ENCODE measurements at regions not wholly inside any gene's neighbourhood (a gene's known extent, or its start where the extent isn't known, plus 50 kb on each side); places are given as distances from the start of the nearest gene placed in this dataset.

- TF ChIP-seq, protein P1, sequence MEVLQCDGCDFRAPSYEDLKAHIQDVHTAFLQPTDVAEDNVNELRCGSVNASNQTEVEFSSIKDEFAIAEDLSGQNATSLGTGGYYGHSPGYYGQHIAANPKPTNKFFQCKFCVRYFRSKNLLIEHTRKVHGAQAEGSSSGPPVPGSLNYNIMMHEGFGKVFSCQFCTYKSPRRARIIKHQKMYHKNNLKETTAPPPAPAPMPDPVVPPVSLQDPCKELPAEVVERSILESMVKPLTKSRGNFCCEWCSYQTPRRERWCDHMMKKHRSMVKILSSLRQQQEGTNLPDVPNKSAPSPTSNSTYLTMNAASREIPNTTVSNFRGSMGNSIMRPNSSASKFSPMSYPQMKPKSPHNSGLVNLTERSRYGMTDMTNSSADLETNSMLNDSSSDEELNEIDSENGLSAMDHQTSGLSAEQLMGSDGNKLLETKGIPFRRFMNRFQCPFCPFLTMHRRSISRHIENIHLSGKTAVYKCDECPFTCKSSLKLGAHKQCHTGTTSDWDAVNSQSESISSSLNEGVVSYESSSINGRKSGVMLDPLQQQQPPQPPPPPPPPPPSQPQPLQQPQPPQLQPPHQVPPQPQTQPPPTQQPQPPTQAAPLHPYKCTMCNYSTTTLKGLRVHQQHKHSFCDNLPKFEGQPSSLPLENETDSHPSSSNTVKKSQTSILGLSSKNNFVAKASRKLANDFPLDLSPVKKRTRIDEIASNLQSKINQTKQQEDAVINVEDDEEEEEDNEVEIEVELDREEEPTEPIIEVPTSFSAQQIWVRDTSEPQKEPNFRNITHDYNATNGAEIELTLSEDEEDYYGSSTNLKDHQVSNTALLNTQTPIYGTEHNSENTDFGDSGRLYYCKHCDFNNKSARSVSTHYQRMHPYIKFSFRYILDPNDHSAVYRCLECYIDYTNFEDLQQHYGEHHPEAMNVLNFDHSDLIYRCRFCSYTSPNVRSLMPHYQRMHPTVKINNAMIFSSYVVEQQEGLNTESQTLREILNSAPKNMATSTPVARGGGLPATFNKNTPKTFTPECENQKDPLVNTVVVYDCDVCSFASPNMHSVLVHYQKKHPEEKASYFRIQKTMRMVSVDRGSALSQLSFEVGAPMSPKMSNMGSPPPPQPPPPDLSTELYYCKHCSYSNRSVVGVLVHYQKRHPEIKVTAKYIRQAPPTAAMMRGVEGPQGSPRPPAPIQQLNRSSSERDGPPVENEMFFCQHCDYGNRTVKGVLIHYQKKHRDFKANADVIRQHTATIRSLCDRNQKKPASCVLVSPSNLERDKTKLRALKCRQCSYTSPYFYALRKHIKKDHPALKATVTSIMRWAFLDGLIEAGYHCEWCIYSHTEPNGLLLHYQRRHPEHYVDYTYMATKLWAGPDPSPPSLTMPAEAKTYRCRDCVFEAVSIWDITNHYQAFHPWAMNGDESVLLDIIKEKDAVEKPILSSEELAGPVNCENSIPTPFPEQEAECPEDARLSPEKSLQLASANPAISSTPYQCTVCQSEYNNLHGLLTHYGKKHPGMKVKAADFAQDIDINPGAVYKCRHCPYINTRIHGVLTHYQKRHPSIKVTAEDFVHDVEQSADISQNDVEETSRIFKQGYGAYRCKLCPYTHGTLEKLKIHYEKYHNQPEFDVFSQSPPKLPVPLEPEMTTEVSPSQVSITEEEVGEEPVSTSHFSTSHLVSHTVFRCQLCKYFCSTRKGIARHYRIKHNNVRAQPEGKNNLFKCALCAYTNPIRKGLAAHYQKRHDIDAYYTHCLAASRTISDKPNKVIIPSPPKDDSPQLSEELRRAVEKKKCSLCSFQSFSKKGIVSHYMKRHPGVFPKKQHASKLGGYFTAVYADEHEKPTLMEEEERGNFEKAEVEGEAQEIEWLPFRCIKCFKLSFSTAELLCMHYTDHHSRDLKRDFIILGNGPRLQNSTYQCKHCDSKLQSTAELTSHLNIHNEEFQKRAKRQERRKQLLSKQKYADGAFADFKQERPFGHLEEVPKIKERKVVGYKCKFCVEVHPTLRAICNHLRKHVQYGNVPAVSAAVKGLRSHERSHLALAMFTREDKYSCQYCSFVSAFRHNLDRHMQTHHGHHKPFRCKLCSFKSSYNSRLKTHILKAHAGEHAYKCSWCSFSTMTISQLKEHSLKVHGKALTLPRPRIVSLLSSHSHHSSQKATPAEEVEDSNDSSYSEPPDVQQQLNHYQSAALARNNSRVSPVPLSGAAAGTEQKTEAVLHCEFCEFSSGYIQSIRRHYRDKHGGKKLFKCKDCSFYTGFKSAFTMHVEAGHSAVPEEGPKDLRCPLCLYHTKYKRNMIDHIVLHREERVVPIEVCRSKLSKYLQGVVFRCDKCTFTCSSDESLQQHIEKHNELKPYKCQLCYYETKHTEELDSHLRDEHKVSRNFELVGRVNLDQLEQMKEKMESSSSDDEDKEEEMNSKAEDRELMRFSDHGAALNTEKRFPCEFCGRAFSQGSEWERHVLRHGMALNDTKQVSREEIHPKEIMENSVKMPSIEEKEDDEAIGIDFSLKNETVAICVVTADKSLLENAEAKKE (CRISPR knock-in tag; IDR thresholded peaks at IDR 0.05): no peak
- TF ChIP-seq NANOG (IDR thresholded peaks at IDR 0.05; ENCODE audit: borderline replicate concordance): no peak
- no peak for TF ChIP-seq JUNB (IDR thresholded peaks at IDR 0.05; ENCODE audit: unreplicated experiment)
- TF ChIP-seq EZH2 (IDR thresholded peaks at IDR 0.05; ENCODE audit: low read depth, unreplicated experiment): no peak
- TF ChIP-seq CREB1 (CRISPR knock-in tag; IDR thresholded peaks at IDR 0.05; ENCODE audit: low read depth): no peak
These were observed 913.2 kb downstream of the TRHDE start (continued) for GRCh38 chr12:73185403-73185802.

DNA sequence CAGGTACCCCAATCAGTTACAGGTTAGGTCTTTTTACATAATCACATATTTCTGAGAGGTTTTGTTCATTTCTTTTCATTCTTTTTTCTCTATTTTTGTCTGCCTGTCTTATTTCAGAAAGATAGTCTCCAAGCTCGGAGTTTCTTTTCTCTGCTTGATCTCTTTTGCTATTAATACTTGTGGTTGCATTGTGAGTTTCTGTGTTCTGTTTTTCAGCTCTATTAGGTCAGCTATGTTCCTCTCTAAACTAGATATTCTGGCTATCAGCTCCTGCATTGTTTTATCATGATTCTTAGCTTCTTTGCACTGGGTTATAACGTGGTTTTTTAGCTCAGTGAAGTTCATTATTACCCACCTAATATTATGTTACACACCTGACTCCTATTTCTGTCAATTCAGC, 914.1 kb downstream of the TRHDE start:
- peaks cover 11% of the 10 kb centered on the region; the same call in 1 of the 2 replicates for H3K36me3 ChIP-seq (ENCODE audit: insufficient read depth)
- H4K20me1 ChIP-seq (replicated peaks; ENCODE audit: insufficient read depth): no peaks in the 10 kb centered on the region
- Mint-ChIP-seq H3K4me3 (no peak overlapping the region), H3K36me3 (ENCODE audit: low read depth) (peaks cover 25% of the 10 kb centered on the region; the same call in 2 of the 3 replicates), H3K27ac (no peak overlapping the region), H3K4me1 (no peaks in the 10 kb centered on the region), H3K9me3 (peaks cover 23% of the 10 kb centered on the region; the same call in 2 of the 3 replicates), H3K27me3 (ENCODE audit: insufficient read depth, low read depth, poor library complexity) (peaks cover 2% of the 10 kb centered on the region)
- ATAC-seq (no peak), DNase-seq (ENCODE audit: low spot score) (no peak)
- no peaks in the 10 kb centered on the region for H3F3A ChIP-seq (replicated peaks; ENCODE audit: low read depth)
- no peak overlapping the region for H3K4me2 ChIP-seq
- no peaks in the 10 kb centered on the region for H3K9me2 ChIP-seq (ENCODE audit: insufficient read depth)
- no peak overlapping the region for H3K27ac ChIP-seq (ENCODE audit: low read depth)
- no peaks in the 10 kb centered on the region for H3K79me2 ChIP-seq (replicated peaks; ENCODE audit: insufficient read depth)
- H2AFZ ChIP-seq: no peak overlapping the region
- H3K4me1 ChIP-seq (ENCODE audit: insufficient read depth): no peaks in the 10 kb centered on the region
- no peaks in the 10 kb centered on the region for H3K27me3 ChIP-seq (ENCODE audit: insufficient read depth)
- no peak overlapping the region for H3K4me3 ChIP-seq
- TF ChIP-seq EZH2phosphoT487 (IDR thresholded peaks at IDR 0.05; ENCODE audit: unreplicated experiment): no peak
- no peak for TF ChIP-seq ZNF114 (CRISPR knock-in tag; IDR thresholded peaks at IDR 0.05)
- TF ChIP-seq JUNB (IDR thresholded peaks at IDR 0.05; ENCODE audit: unreplicated experiment): no peak
- TF ChIP-seq, protein P1 (CRISPR knock-in tag; IDR thresholded peaks at IDR 0.05): no peak
- TF ChIP-seq STAT1 (IDR thresholded peaks at IDR 0.05; ENCODE audit: unreplicated experiment): no peak
- TF ChIP-seq, protein P2, sequence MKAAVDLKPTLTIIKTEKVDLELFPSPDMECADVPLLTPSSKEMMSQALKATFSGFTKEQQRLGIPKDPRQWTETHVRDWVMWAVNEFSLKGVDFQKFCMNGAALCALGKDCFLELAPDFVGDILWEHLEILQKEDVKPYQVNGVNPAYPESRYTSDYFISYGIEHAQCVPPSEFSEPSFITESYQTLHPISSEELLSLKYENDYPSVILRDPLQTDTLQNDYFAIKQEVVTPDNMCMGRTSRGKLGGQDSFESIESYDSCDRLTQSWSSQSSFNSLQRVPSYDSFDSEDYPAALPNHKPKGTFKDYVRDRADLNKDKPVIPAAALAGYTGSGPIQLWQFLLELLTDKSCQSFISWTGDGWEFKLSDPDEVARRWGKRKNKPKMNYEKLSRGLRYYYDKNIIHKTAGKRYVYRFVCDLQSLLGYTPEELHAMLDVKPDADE (IDR thresholded peaks at IDR 0.05): no peak
- no peak for TF ChIP-seq POLR2AphosphoS5 (IDR thresholded peaks at IDR 0.05; ENCODE audit: low read depth)

Data from GM23338 (cell line).